Endometrial microvascular endothelial cells (primary cell): ENCODE measurements at regions not wholly inside any gene's neighbourhood (a gene's known extent, or its start where the extent isn't known, plus 50 kb on each side); places are given as distances from the start of the nearest gene placed in this dataset.

ENCODE experiments used
- in situ Hi-C: cut with HindIII; loops from 2 replicates; pipeline ENCODE4 v1.10.0; 2017; ENCODE audit warnings: low sequenced_read_pairs, low pct_unique_long_range_greater_than_20kb; ENCODE audit errors: inconsistent ontology term

- in situ Hi-C loops, result no loop called here
Measured at GRCh38 chr7:13185139-13185538, 497.7 kb downstream of the ARL4A start.

- in situ Hi-C loops, result no loop called here
Measured at GRCh38 chr7:13188236-13188805, 500.9 kb downstream of the ARL4A start.

GRCh38 chr7:13188922-13189321, 501.5 kb downstream of the ARL4A start:
- in situ Hi-C loops, result no loop called here

DNA sequence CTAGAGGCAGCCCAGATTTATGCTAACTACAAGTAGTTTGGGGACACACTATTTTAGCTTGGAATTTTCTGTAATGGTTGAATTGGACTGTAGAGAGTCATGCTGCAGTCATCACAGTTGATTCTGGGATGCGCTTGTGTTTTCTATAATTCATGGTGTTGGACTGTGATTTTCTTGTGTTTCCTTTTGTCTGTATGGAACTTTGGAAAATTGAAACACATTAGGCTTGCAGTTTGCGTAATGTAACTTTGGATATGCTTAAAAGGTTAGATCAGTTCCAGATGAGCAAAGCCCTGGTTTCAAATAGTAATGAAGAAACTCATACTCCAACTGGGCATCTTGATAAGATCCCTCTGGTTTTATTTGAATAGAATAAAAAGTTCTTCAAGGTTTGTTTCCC, 502.2 kb downstream of the ARL4A start:
- in situ Hi-C loops, result no loop called here

DNA sequence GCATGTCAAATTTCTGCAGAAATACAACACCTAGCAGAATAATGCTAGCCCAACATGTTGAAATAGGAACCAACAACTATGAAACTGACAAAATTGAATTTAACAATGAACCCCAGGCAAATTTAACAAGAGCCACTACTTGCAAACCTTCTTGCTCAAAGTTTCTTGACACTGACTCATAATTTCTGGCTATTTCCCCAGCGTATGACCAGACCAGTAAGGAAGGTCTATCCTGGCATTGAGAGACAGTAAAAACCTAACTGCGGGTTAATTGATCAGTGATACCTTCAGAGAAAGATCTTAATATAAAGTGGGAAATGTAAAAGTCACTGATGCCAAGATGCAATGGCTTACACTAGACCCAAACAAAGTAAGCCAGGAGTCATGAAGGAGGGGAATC, 510.1 kb downstream of the ARL4A start:
- in situ Hi-C loops, result no loop called here

DNA sequence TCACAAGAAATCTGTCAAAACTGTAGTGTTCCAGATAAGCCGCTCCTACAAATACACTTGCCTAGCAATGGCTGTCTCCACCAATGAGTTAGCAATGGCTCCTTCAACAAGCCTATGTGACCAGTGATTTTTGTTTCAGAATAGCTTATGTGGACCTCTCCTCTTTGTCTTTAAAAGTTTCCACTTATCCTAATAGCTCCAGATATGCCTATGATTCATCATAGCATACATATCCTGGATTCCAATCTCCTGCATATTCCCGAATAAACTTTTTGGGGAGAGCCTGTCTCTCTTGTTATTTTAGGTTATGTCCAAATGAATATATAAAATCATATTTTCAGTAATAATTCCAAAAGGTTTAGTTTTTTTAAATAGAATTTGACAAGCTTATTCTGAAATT, 510.6 kb downstream of the ARL4A start:
- in situ Hi-C loops, result no loop called here

DNA sequence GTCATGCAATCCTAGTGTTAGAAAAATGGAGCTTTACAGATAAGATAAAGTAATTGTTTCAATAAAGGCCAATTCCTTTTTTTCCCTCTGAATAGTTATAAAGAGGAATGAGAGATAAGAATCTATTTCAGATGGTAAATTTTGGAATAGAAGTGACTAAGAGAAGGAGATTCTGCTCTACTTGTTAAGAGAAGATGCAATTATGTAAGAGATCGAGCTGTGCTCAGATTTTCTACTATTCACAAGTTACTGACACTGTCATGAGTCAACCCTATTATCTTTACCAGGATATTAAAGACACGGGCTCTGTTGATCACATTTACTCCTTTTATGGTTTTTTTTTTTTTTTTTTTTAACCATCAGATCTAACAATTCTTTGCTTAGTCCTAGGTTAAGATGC, 511.3 kb downstream of the ARL4A start:
- in situ Hi-C loops, result no loop called here

DNA sequence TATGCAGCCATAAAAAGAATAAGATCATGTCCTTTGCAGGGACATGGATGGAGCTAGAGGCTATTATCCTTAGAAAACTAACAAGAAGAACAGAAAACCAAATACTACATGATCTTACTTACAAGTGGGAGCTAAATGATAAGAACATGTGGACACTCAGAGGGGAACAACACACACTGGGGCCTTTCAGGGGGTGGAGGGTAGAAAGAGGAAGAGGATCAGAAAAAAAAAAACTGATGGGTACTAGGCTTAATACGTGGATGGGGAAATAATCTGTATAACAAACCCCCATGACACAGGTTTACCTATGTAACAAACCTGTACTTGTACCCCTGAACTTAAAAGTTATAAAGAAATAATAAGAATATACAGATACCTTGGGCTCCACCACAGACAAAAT, 514.2 kb downstream of the ARL4A start:
- in situ Hi-C loops, result no loop called here

DNA sequence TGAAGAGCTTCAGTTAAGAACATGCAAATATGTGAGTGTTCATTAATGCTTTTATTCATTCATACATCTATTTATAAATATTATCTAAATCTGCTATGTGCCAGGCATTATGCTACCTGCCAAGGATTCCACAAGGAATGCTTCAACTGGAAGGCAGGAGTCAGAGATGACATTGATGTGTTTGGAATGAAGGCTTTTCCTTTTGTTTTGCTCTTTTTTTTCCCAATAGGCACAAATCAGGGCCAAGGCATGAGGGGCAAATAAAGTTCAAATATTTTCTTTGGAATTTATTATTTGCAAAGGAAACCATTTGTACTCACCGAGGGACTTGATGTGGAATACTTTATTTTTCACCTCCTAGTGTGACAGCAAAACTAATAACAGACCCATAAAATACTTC, 530.3 kb downstream of the ARL4A start:
- in situ Hi-C loops, result no loop called here

GRCh38 chr7:13225068-13225467, 537.6 kb downstream of the ARL4A start:
- in situ Hi-C loops, result no loop called here

DNA sequence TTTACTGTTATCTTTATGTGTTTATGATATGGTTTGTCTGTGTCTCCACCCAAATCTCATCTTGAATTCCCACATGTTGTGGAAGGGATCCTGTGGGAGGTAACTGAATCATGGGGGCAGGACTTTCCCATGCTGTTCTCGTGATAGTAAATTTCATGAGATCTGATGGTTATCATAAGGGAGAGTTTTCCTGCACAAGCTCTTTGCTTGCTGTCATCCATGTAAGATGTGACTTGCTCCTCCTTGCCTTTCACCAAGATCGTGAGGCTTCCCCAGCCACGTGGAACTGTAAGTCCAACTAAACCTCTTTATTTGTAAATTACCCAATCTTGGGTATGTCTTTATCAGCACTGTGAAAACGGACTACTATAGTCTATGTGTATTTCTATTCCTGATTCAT, 539.0 kb downstream of the ARL4A start:
- in situ Hi-C loops, result no loop called here

- in situ Hi-C loops, result no loop called here
Measured at GRCh38 chr7:13231216-13231615, 543.8 kb downstream of the ARL4A start.

DNA sequence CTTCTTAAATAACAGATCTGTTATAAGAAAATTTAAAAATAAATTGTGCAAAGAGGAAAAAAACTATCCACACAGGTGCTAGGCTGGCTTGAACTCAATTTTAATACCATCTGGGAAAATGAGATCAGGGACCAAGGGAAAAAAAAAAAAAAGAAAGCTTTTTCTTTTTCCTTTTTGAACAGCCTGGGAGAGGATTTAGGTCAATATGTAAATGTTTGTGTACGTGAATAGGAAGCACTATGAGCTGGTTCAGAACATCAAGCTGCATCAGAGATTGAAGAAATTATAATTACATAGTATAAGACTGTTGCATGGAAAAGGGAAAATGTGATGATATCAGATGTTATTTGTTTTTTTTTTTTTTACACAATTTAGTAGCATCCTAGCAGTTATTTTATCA, 548.0 kb downstream of the ARL4A start:
- in situ Hi-C loops, result no loop called here

- in situ Hi-C loops, result no loop called here
Measured at GRCh38 chr7:13236026-13236425, 548.6 kb downstream of the ARL4A start.

- in situ Hi-C loops, result no loop called here
Measured at GRCh38 chr7:13240349-13240748, 552.9 kb downstream of the ARL4A start.

GRCh38 chr7:13241416-13241815, 554.0 kb downstream of the ARL4A start:
- in situ Hi-C loops, result no loop called here

- in situ Hi-C loops, result loop anchor here (25.0 kb wide), 1 partner anchor 570 kb away; the partner anchor contains the start of gene ARL4A
Measured at GRCh38 chr7:13257661-13258060, 570.2 kb downstream of the ARL4A start.

GRCh38 chr7:13258386-13258785, 571.0 kb downstream of the ARL4A start:
- in situ Hi-C loops, result loop anchor here (25.0 kb wide), 1 partner anchor 571 kb away; the partner anchor contains the start of gene ARL4A

DNA sequence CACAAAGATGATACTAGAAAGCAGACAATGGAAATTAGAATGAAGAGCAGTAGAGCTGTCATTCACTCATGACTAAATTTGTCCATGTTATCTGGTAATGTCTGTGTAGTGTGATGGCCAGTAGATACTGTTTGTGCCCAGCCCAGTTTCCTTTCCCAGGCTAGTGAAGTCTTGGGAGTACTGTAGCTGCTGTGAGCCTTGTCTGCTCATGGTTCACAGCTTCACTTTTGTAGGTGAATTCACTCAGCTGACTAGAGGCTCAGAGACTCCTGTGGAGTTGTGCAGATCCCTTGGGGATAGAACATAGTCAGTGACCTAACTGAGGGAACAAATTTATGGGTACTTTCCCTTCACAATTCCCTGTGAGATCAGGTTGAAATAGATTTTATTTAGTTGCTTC, 572.5 kb downstream of the ARL4A start:
- in situ Hi-C loops, result loop anchor here (25.0 kb wide), 1 partner anchor 573 kb away; the partner anchor contains the start of gene ARL4A

DNA sequence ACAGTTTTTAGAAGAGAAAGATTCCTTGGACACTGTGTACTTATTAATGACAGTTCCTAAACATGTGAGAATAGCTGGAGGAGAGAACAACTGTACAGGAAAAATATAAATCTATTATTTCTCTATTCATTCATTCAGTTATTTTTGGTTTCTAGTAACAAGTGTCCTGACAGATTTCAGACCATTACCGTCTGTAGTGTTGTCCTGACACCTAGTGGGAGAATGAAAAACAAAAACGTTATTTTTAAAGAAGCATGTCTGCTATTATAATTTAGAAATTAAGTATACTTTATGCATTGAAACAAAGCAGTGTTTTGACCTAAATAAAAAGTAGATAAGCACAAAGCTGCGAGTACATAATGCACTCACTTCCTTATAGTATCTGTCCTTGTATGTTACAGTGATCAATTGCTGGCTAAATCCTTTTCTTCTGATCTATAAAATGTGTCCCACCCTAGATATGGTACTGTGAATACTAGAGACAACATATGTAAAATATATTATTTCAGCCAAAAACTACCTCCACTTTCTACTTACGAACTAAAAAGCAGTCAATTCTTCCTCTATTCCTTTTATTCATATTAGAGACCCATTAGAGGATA, 575.6 kb downstream of the ARL4A start:
- in situ Hi-C loops, result loop anchor here (25.0 kb wide), 1 partner anchor 576 kb away; the partner anchor contains the start of gene ARL4A

- in situ Hi-C loops, result loop anchor here (25.0 kb wide), 1 partner anchor 578 kb away; the partner anchor contains the start of gene ARL4A
Measured at GRCh38 chr7:13265271-13265670, 577.8 kb downstream of the ARL4A start.
